Tibial nerve (tissue), 4 donors: ENCODE measurements at regions not wholly inside any gene's neighbourhood (a gene's known extent, or its start where the extent isn't known, plus 50 kb on each side); places are given as distances from the start of the nearest gene placed in this dataset.

ENCODE experiments used
- CTCF ChIP-seq, 5 experiments: fragments of 200-600 bp in 3 of 5; fragments of 450-650 bp in 2 of 5; sonication (generic) in 3 of 5; IDR thresholded peaks; one replicate each; pipeline ENCODE4 v1.5.1; 2016 to 2019; ENCODE audit warnings: antibody characterized with exemption in 5 of 5, mild to moderate bottlenecking in 3 of 5, moderate library complexity in 2 of 5
- EP300 ChIP-seq, 2 donors: sonication (generic); formaldehyde crosslinking; IDR thresholded peaks; one replicate each; pipeline ENCODE4 v1.6.1; 2017; ENCODE audit warnings: antibody characterized with exemption in 2 of 2, mild to moderate bottlenecking in 1 of 2
- POLR2A ChIP-seq, 2 donors: fragments of 450-650 bp; IDR thresholded peaks; one replicate each; pipeline ENCODE4 v1.6.1; 2017; ENCODE audit warnings: antibody characterized with exemption in 2 of 2, mild to moderate bottlenecking in 2 of 2, moderate library complexity in 2 of 2

DNA sequence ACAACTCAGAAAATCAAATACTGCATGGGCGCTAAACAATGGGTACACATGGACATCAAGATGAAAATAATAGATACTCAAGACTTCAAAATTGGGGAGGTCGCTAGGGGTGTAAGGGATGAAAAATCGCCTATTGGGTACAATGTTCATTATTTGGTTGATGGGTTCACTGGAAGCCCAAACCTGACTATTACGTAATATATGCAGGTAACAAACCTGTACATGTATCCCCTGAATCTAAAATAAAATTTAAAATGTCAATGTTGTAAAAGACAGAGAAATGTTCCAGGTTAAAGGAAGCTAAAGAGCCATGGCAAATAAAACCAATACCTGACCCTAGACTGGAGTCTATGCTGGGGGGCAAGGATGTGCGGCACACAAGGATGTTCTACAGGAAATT is 80.4 kb upstream of the CCBE1 start:
- TF ChIP-seq CTCF (IDR thresholded peaks at IDR 0.05), result no peak
- no peak for TF ChIP-seq POLR2A (IDR thresholded peaks at IDR 0.05)
- TF ChIP-seq EP300 (IDR thresholded peaks at IDR 0.05), result no peak
